ENCODE measurements at regions not wholly inside any gene's neighbourhood (a gene's known extent, or its start where the extent isn't known, plus 50 kb on each side); places are given as distances from the start of the nearest gene placed in this dataset.
A peak's percentile ranks its signal among the peaks of the same experiment; 100 is the strongest.
"Not testable (repeated sequence)": the region's sequence is repeated elsewhere in the genome, so short reads cannot be mapped to it uniquely, and the experiment has no call there.

- no peak for DNase-seq (ENCODE audit: low read depth in 2 of 2)
Measured at GRCh38 chr6:27854421-27854820, 57.8 kb downstream of the OR2B2 start.

- DNase-seq (ENCODE audit: low read depth in 2 of 2): no peak
Measured at GRCh38 chr6:27851440-27851839, 60.8 kb downstream of the OR2B2 start.

GRCh38 chr6:27849001-27849400, 63.2 kb downstream of the OR2B2 start:
- DNase-seq (ENCODE audit: low read depth in 2 of 2): not testable (repeated sequence)

- no peak for DNase-seq (ENCODE audit: low read depth in 2 of 2)
Measured at GRCh38 chr6:27847706-27848105, 64.5 kb downstream of the OR2B2 start.

GRCh38 chr6:27840572-27840971, 71.6 kb downstream of the OR2B2 start:
- no peak for DNase-seq (ENCODE audit: low read depth in 2 of 2)

GRCh38 chr6:27839626-27840475, 72.3 kb downstream of the OR2B2 start:
- no peak for DNase-seq (ENCODE audit: low read depth in 2 of 2)

GRCh38 chr6:27838945-27839625, 73.1 kb downstream of the OR2B2 start:
- no peak for DNase-seq (ENCODE audit: low read depth in 2 of 2)

- DNase-seq (ENCODE audit: low read depth in 2 of 2): peak in 1 of 2 donors; percentile 45
Measured at GRCh38 chr6:27838058-27838944, 73.9 kb downstream of the OR2B2 start.

- DNase-seq (ENCODE audit: low read depth in 2 of 2): no peak
Measured at GRCh38 chr6:27837625-27838057, 74.6 kb downstream of the OR2B2 start.

GRCh38 chr6:27836783-27837624, 75.2 kb downstream of the OR2B2 start:
- DNase-seq (ENCODE audit: low read depth in 2 of 2): no peak

GRCh38 chr6:27836141-27836782, 75.9 kb downstream of the OR2B2 start:
- DNase-seq (ENCODE audit: low read depth in 2 of 2): no peak

- no peak for DNase-seq (ENCODE audit: low read depth in 2 of 2)
Measured at GRCh38 chr6:27834879-27835549, 77.2 kb downstream of the OR2B2 start.

GRCh38 chr6:27834384-27834783, 77.8 kb downstream of the OR2B2 start:
- DNase-seq (ENCODE audit: low read depth in 2 of 2): no peak

GRCh38 chr6:27831434-27832081, 80.6 kb downstream of the OR2B2 start:
- peak; percentile 61 to 67 for DNase-seq (ENCODE audit: low read depth in 2 of 2)

GRCh38 chr6:27830600-27831433, 81.4 kb downstream of the OR2B2 start:
- DNase-seq (ENCODE audit: low read depth in 2 of 2): not testable (repeated sequence)

- DNase-seq (ENCODE audit: low read depth in 2 of 2): no peak
Measured at GRCh38 chr6:27830212-27830599, 82.0 kb downstream of the OR2B2 start.

GRCh38 chr6:27829453-27830211, 82.6 kb downstream of the OR2B2 start:
- DNase-seq (ENCODE audit: low read depth in 2 of 2): no peak

- not testable (repeated sequence) for DNase-seq (ENCODE audit: low read depth in 2 of 2)
Measured at GRCh38 chr6:27827477-27827876, 84.7 kb downstream of the OR2B2 start.

Measured in stimulated activated CD4-positive, alpha-beta T cell treated with anti-CD3 and anti-CD28 coated beads, Interleukin-1b, Interleukin-23, amount 100 ng/mL, for 4 hours (primary cell).